Activated naive CD4-positive, alpha-beta T cell treated with anti-CD3 and anti-CD28 coated beads, Interleukin-2, amount 50 U/mL, for 24 hours (primary cell): ENCODE measurements at regions not wholly inside any gene's neighbourhood (a gene's known extent, or its start where the extent isn't known, plus 50 kb on each side); places are given as distances from the start of the nearest gene placed in this dataset.

Experiments used
- H3K27ac Mint-ChIP-seq: one replicate; pipeline ENCODE4 v1.8.0; 2021; ENCODE audit warnings: mild to moderate bottlenecking, mixed read lengths
- H3K27me3 Mint-ChIP-seq: one replicate; pipeline ENCODE4 v1.8.0; 2021; ENCODE audit warnings: mixed read lengths
- H3K36me3 Mint-ChIP-seq: one replicate; pipeline ENCODE4 v1.8.0; 2021; ENCODE audit warnings: mixed read lengths
- H3K4me1 Mint-ChIP-seq: one replicate; pipeline ENCODE4 v1.8.0; 2021; ENCODE audit warnings: mixed read lengths
- H3K4me3 Mint-ChIP-seq: one replicate; pipeline ENCODE4 v1.8.0; 2021; ENCODE audit warnings: mild to moderate bottlenecking, mixed read lengths
- H3K9me3 Mint-ChIP-seq: one replicate; pipeline ENCODE4 v1.8.0; 2021; ENCODE audit warnings: mixed read lengths

DNA sequence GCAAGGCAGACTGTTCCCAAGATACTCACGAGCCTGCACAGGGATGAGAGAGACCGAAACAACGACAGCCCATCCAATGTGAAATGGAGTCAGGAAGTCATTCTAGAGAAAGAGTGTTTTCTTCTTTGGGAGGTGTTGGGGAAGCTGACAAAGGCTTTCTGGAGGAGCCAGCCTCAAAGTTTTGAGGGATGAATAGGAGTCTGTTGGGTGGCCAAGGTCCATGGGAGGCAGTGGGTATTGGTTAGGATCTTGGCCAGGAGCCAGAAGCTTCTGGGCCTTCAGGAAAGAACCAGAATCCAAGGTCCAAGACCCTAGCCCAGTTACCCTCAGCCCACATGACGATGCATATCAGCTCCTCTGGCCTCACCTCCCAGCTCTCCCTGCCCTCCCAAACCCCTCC is 59.9 kb upstream of the SHISAL1 start:
- Mint-ChIP-seq H3K4me1 (no peaks in the 10 kb centered on the region), H3K4me3 (no peak overlapping the region), H3K27me3 (peaks cover 4% of the 10 kb centered on the region), H3K9me3 (peaks cover 13% of the 10 kb centered on the region), H3K36me3 (peaks cover 5% of the 10 kb centered on the region), H3K27ac (no peak overlapping the region)

DNA sequence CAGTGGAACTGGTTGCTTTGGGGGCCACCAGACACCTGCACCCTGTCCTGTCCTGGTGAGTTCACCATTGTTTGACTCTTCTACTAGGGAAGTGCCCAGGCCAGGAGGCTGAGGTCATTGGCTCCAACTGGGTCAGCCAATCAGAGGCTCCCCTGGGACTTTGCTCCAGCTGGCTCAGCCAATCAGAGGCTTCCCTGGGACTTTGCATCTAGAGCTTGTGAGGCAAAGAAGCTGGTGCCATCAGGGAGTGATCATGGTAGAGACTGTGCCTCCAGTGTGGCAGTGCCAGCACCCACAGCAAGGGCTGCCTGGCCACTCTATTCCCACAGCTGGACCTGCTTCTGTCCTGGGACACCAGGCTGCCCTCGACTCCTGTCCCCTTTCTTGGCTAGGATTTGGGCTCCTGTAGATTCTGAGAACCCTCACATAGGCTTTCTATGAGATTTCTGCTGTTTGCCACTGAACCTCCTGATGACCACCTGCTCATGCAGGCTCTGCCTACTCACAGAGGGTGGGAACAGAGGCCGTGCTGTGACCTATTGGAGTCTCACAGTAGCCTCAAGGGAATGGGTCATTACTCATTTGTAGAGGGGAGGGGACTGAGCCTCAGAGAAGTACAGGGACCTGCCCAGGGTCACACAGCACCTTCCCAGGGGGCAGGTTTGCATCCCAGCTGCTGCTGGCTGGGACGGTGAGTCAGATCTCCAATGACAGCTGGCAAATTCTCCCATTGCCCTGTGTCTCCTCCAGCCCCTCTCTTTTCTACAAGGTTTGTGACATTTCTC is 59.2 kb upstream of the SHISAL1 start:
- peaks cover 4% of the 10 kb centered on the region for H3K27me3 Mint-ChIP-seq
- peaks cover 5% of the 10 kb centered on the region for H3K36me3 Mint-ChIP-seq
- no peaks in the 10 kb centered on the region for H3K4me1 Mint-ChIP-seq
- H3K4me3 Mint-ChIP-seq, result no peak overlapping the region
- peaks cover 13% of the 10 kb centered on the region for H3K9me3 Mint-ChIP-seq
- no peak overlapping the region for H3K27ac Mint-ChIP-seq

- H3K27me3 Mint-ChIP-seq, result peaks cover 2% of the 10 kb centered on the region
- H3K9me3 Mint-ChIP-seq, result peaks cover 3% of the 10 kb centered on the region
- peaks cover 4% of the 10 kb centered on the region for H3K36me3 Mint-ChIP-seq
- H3K4me3 Mint-ChIP-seq, result no peak overlapping the region
- no peak overlapping the region for H3K27ac Mint-ChIP-seq
- H3K4me1 Mint-ChIP-seq, result no peaks in the 10 kb centered on the region
Observed at GRCh38 chr22:44369916-44370801, 57.4 kb upstream of the SHISAL1 start.

GRCh38 chr22:44369293-44369661 is 56.5 kb upstream of the SHISAL1 start:
- Mint-ChIP-seq H3K4me3 (no peak overlapping the region), H3K36me3 (peaks cover 2% of the 10 kb centered on the region), H3K27ac (no peak overlapping the region), H3K4me1 (no peaks in the 10 kb centered on the region), H3K27me3 (no peaks in the 10 kb centered on the region), H3K9me3 (no peaks in the 10 kb centered on the region)

- Mint-ChIP-seq H3K4me1 (no peaks in the 10 kb centered on the region), H3K27me3 (no peaks in the 10 kb centered on the region), H3K27ac (no peak overlapping the region), H3K9me3 (no peaks in the 10 kb centered on the region), H3K4me3 (no peak overlapping the region), H3K36me3 (peaks cover 2% of the 10 kb centered on the region)
Observed at GRCh38 chr22:44368611-44369292, 56.0 kb upstream of the SHISAL1 start.

DNA sequence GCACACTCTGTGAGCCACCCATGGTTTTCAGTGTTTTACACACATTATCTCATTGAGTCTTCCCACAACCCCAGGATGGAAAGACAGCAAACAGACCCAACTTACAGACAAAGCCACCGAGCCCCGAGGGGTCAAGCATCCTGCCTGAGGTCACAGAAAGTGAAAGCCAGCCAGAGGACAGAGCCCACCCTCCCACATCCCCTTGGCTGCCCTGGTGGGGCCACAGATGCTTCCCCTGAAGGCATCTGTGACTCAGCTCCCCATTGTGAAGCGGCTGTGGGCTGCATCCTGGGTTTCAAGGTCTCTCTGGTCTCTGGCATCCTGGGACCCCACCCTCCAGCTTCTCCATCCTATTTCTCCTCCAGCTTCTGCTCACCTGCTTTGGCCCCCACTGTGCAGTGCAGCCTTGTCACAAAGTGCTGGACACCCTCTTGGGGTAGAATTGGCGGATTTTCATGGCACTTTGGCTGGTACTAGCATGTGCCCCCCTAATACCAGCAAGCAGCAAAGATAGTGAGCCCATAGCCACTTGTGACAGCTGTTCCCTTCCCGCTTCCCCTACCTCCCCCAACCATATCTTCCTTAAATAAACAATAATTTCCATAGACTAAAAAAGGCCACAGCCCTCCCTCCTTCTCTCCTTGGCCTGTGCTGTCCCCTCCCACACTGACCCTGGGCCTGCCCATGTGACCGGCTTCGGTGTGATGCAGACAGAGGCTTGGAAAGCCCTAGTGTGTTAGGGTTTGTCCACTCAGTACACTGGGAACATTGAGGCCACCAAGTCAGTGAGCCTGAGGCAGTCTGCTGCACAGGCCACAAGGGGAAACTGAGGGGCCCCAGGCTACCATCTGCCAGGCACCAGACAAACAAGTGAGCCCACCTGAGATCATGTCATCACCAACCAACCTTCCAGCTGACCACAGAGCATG is 53.9 kb upstream of the SHISAL1 start:
- Mint-ChIP-seq H3K4me1 (no peaks in the 10 kb centered on the region), H3K4me3 (no peak overlapping the region), H3K27ac (peak overlapping the region; percentile 26), H3K27me3 (no peaks in the 10 kb centered on the region), H3K36me3 (no peaks in the 10 kb centered on the region), H3K9me3 (no peaks in the 10 kb centered on the region)

DNA sequence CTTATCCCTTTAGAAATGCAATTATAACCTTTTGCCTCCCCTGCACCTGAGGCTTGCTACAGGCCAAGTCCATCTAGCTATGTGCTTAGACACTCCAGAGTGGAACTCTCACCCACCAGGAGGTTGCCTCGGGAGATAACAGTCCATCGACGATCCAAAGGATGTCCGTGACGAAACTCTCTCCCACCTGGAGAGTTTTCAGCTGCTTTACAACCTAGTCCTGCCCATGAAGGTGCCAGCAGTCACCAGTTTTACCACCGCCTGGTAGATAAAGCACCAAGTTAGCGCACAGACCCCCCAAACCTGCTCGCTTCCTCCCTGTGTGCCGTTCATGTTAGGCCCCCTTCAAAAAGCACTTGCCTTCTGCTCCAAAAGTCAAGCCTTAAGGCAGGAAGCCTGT is 53.1 kb upstream of the SHISAL1 start:
- Mint-ChIP-seq H3K4me1 (no peaks in the 10 kb centered on the region), H3K27ac (no peak overlapping the region), H3K9me3 (no peaks in the 10 kb centered on the region), H3K4me3 (no peak overlapping the region), H3K27me3 (no peaks in the 10 kb centered on the region), H3K36me3 (no peaks in the 10 kb centered on the region)

- no peaks in the 10 kb centered on the region for H3K36me3 Mint-ChIP-seq
- H3K4me1 Mint-ChIP-seq, result no peaks in the 10 kb centered on the region
- no peak overlapping the region for H3K4me3 Mint-ChIP-seq
- H3K27ac Mint-ChIP-seq, result no peak overlapping the region
- H3K27me3 Mint-ChIP-seq, result no peaks in the 10 kb centered on the region
- no peaks in the 10 kb centered on the region for H3K9me3 Mint-ChIP-seq
Observed at GRCh38 chr22:44365191-44365590, 52.4 kb upstream of the SHISAL1 start.

GRCh38 chr22:44364751-44365130 is 52.0 kb upstream of the SHISAL1 start:
- Mint-ChIP-seq H3K9me3 (no peaks in the 10 kb centered on the region), H3K4me1 (no peaks in the 10 kb centered on the region), H3K27ac (no peak overlapping the region), H3K27me3 (no peaks in the 10 kb centered on the region), H3K4me3 (no peak overlapping the region), H3K36me3 (no peaks in the 10 kb centered on the region)

DNA sequence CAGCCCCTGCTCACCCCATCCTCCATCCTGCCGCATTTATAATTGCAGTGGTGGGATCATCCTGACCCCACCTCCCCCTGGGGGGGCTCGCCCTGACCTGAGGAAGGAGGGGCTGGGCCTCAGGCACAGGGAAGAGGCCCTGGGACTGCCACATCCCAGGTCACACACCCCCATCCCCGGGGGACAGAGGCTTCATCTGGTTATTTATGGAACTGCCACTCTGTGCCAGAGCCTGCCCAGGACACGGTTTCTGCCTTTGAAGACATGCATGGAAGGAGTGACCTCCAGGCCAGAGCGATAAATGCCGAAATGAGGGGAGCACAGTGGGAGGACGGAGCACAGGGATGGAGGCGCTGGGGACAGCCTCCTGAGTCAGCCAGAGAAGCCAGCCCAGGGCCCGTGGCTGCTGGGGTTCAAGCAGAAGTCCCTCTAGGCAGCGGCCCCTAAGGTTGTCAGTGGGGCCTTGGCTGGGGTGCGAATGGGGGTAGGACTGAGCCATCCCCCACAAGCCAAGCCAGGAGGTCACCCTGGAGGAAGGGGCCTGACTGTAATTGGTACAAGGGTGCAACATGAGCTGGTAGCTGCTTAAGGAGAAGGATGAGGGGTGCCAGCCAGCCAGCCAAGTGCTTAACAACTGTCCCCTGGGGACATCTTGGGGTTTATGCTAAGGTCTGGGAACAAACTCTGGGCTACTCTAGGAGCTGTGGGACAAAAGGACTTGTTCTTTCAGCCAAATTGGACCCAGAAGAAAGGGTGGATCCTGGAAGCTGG is 51.4 kb upstream of the SHISAL1 start:
- H3K4me3 Mint-ChIP-seq, result no peak overlapping the region
- no peaks in the 10 kb centered on the region for H3K4me1 Mint-ChIP-seq
- no peak overlapping the region for H3K27ac Mint-ChIP-seq
- no peaks in the 10 kb centered on the region for H3K9me3 Mint-ChIP-seq
- H3K36me3 Mint-ChIP-seq, result no peaks in the 10 kb centered on the region
- no peaks in the 10 kb centered on the region for H3K27me3 Mint-ChIP-seq

DNA sequence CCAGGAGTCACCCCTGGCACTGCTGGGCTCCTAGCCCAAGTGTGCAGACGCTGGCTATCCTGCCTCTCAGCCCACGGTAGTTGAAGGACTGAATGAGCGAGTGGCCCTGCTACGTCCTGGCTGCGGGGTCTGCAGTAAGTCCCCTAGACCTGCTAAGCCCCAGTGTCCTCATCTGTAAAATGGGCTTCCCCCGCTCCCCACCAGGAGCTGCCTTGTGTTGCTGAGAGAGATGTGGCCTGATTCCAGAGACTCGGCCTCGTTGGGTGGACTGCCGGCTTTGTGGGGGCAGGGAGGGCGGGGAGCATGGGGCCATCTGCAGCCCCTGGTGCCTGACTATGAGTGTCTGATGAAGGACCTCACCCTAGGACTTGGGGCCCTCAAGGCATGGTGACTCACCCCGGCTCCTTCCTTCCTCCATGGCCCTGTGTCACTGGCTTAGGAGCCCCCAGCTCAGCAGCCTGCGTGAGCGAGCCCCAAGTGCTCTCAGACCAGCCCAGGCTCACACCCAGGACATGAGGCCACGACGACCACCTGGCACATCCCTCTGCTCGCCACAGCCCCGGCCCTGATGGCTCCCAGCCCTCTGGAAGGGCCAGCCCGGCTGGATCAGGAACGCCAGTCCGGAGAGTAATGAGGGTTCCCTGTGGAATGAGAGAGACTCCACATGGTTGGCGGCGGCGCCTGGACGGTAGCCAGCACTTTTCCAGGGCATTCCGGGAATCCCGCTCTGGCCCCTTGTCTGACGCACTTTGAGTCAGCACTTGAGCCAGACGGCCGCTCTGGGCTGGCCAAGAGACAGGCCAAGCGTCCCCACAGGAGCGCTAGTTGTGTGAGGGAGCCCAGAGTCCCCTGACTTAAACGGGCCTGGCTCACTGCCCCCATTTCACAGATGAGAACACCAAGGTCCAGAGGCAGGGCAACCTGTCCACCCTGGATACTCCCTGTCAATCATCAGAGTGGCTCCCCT is 50.5 kb upstream of the SHISAL1 start:
- Mint-ChIP-seq H3K36me3 (no peaks in the 10 kb centered on the region), H3K4me1 (no peaks in the 10 kb centered on the region), H3K27ac (no peak overlapping the region), H3K4me3 (no peak overlapping the region), H3K27me3 (peaks cover 1% of the 10 kb centered on the region), H3K9me3 (no peaks in the 10 kb centered on the region)

DNA sequence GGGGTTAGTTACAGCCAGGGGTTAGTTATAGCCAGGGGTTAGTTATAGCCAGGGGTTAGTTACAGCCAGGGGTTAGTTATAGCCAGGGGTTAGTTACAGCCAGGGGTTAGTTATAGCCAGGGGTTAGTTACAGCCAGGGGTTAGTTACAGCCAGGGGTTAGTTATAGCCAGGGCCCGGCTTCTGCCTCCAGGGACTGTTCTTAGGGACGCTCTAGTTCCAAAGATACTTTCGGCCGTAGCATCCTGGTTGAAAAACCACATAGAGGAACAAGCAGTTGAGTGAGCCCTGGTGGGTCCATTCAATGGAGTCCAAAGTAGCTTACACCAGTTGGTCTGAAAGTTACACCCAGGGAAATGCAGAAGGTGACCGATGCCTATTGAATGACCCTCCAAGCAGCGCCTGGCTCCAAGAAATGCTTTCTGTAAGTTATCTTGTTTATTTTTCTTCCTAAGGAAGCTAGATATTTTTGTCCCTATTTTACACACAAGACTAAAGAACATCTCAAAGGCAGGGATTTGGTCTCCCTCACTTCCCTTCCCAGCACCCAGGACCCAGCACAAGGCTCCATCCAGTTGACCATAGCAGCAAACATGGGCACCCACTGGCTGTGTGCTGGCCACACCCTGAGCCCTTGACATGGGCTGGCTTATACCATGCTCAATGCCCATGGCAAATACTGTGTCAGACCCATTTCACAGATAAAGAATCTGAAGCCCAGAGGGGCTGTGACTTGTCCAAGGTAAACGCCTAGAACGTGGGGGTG is 49.7 kb upstream of the SHISAL1 start:
- Mint-ChIP-seq H3K4me3 (no peak overlapping the region), H3K36me3 (no peaks in the 10 kb centered on the region), H3K27me3 (peaks cover 1% of the 10 kb centered on the region), H3K9me3 (no peaks in the 10 kb centered on the region), H3K27ac (no peak overlapping the region), H3K4me1 (no peaks in the 10 kb centered on the region)
